Right renal pelvis (tissue), 4 donors: ENCODE measurements at regions not wholly inside any gene's neighbourhood (a gene's known extent, or its start where the extent isn't known, plus 50 kb on each side); places are given as distances from the start of the nearest gene placed in this dataset.

ENCODE experiments used
- DNase-seq, 4 donors: peaks; one replicate each; pipeline ENCODE4 v3.0.0-alpha.2; 2013; ENCODE audit warnings: low read depth in 4 of 4, low spot score in 3 of 4, missing footprints in 1 of 4

DNA sequence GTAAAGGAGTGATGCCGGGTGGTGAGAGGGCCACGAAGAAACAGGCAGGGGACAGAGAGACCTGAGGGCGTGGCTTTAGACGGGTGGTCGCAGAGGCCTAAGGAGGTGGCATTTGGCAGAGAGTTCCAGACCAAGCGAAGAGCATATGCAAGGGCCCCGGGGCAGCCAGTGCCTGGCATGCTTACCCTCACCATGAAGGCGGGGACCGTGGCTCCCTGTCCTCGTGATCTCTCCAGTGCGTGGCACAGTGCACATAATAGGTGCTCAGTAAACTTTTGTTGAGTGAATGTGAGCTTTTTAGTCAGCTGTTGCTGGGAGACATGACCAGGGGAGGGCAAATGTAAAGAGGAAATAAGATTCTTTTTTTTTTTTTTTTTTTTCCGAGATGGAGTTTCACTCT is 245.6 kb upstream of the GSE1 start:
- DNase-seq, result no peak

DNA sequence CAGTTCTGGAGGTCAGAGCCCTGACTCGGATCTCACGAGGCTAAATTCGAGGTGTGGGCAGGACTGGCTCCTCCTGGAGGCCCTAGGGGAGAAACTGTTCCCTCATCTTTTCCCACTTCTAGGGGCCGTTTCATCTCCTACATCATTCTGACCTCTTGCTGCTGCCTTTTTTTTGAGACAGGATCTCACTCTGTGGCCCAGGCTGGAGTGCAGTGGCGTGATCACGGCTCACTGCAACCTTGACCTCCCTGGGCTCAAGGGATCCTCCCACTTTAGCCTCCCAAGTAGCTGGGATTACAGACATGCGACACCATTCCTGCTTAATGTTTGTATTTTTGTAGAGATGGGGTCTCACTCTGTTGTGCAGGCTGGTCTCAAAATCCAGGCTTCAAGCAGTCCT is 244.1 kb upstream of the GSE1 start:
- DNase-seq, result no peak

DNA sequence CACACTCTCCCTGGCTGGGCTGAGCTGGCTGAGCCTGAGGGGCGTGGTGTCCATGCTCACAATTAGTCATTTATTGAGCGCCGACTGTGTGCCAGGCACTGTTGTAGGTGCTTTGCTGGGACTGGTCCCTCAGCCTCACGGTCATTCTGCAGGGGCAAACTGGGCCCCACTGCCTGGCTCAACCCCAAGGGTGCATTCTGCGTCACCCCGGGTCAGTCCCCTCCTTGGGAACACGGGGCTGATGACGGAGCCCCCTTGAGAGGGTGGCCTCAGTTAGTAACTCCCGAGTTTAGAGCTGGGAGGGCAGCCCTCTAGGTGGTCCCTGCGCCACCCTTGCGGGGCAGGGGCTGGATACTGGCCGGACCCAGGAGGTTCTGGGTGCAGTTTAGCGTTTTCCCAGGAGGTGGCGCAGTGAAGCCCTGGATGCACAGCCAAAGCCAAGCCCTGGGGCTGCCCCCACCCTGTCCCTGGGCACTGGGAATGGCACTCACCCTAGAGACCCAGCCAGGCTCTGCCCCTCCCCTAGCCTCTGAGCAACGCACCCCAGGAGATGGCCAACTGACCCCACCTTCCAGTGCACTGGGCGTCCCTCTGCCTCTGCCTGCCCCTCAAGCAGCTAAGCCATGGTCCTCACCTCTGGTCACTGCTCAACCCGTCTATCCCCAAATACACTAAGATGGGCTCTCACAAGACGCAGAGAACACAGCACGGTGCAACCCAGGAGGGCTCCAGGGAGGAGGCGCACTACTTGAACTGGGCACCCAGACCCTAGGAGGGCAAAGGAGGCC is 243.2 kb upstream of the GSE1 start:
- DNase-seq, result no peak

DNA sequence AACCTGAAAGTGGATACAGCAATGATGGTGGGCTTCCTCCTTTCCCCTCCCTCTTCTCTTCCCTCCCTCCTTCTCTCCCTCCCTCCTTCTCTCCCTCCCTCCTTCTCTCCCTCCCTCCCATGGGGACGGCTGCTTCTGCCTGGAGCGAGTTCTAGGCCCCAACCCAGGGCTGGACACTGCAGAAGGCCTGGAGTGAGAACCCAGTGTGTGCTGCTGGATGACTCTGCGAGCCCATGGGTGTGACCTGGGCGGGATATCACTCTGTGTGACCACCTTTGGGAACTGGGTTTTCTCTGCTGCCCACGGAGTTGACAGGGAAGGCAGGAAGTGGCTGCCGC is 242.6 kb upstream of the GSE1 start:
- DNase-seq, result no peak

DNA sequence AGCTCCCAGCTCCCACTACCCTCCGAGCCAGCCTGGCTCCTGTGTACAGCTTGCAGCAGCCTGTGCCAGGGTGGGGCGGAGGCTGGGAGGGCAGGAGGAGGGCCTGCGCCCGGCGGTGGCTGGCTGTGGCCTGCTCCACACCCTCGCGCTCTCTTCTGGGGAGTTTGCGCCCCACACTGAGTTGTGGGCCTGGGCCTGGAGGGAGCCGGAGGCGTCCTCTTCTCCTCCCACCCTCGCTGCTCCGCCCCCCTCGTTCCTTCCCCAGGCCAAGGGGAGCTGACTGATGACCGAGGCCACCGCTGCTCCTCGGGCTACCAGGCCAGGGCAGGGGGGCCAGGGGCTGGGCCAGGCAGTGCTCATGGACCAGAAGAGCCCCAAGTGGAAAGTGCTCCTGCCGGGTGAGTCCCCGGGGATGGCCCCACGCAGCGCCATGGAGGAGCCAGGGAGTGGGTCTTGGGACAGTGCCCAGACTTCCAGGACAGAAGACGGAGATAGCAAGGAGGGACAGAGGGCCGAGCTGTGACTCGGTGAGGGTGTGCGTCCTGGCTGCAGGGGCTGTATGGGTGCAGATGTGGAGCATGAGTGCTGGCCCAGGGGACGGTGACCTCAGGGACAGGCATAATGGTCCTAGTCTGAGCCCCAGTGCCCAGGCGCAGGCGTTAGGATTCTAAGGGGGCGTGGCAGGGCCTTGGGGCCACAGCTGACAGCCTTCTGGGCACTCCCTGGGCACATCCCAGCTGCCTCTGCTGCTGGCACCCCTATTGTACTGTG is 242.1 kb upstream of the GSE1 start:
- DNase-seq, result no peak

DNA sequence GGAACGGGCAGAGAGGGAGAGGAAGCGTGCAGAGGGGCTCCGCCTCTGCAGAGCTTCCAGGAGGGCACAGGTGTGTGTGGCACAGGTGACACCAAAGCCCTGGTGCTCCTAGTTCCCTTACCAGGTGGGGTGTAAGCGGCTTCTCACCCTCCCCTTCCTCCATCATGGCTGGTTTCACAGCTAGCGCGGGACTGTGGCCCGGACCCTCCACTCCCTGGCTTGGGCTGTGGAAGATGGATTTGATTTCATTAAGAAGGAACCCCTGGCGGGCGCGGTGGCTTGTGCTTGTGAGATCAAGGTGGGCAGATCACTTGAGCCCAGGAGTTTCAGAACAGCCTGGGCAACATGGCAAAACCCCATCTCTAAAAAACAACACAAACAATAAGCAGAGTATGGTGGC is 241.2 kb upstream of the GSE1 start:
- no peak for DNase-seq

DNA sequence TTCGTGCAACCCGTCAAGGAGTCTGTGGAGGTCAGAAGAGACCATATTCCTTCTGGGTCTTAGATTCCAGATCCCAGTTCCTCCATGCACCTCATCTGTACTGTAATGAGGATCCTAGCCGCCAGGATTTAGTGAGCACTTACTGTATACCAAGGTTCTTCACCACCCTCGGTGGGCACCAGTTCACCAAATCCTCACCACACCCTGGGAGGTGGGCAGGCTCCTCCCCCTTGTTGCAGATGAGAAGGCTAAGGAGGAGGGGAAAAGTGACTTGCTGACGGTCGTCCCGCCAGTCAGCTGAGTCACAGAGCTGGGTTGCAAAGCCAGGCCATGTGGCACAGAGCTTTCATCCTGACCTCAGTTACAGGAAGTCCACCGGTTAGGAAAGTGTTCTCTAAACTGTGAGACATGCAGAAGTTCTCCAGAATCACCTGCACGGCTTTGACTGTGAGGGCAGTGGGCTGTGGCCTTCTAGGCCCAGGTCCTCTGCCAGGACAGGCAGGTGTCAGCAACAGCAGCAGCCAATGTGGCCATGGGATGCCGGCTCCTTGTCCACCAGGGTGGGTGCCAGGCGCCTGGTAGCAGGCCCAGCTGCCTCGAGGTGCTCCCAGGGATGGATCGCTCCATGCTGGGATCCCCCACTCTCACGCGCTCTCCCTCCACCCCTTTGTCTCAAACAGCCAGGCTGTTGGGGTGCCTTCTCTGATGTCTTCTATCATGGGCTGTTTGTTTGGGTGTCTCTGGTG is 240.3 kb upstream of the GSE1 start:
- no peak for DNase-seq

DNA sequence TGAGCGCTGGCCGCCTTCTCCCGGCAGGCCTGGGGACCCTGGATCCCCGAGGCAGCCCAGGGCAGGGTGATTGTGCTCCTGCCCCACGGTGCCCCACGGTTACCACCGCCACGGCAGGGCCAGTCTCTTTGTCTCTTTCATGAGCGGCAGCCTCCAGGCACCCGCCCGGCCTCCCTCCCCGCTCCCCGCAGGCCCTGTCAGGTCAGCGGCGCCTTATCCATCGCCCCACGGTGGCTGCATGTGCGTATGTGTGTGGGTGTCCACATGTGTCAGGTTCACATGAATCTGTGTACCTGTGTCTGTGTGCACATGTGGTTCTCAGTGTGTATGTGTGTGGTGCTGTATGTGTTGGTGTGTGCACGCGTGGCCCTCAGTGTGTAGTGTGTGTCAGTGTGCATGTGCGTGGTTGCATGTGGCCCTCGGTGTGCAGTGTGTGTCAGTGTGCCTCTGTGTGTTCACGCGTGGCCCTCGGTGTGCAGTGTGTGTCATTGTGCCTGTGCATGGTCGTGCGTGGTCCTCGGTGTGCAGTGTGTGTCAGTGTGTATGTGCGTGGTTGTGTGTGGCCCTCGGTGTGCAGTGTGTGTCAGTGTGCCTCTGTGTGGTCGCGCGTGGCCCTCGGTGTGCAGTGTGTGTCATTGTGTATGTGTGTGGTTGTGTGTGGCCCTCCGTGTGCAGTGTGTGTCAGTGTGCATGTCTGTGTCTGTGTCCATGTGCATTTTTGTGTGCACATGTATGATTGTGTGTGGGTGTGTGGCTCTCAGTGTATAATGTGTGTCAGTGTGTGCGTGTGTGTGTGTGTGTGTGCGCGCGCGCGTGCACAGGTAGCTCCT is 239.2 kb upstream of the GSE1 start:
- DNase-seq, result no peak

DNA sequence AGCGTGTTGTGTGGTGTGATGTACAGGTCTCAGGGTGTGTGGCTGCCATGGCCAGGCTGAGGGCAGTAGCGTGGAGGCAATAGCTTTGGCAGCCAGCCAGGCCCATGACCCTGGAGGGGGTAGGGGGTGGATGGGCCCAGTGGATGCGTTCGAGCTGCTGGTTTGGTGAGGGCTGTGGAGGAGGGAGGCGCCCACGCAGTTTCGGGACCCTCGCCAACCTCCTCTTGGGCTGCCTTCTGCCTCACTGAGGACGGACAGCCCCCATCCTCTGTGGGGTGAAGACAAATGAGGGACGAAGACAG is 238.6 kb upstream of the GSE1 start:
- no peak for DNase-seq

DNA sequence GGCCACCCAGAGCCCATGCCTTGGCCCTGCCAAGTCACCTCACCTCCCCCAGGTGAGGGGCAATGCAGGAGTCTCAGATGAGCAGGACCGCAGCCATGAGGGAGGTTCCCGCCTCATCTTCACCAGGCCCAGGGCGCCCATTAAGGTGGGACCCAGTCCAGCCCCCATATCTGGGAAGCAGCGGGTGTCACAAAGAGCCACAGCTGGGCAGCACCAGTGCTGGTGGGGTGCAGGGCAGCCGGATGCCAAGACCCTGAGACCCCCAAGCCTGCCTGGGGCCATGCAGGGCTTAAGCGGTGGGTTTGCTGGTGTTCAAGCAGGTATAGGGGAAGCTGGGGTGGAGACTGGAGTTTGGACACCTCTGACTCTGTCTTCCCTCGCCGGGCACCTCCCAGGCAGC is 237.8 kb upstream of the GSE1 start:
- no peak for DNase-seq

DNA sequence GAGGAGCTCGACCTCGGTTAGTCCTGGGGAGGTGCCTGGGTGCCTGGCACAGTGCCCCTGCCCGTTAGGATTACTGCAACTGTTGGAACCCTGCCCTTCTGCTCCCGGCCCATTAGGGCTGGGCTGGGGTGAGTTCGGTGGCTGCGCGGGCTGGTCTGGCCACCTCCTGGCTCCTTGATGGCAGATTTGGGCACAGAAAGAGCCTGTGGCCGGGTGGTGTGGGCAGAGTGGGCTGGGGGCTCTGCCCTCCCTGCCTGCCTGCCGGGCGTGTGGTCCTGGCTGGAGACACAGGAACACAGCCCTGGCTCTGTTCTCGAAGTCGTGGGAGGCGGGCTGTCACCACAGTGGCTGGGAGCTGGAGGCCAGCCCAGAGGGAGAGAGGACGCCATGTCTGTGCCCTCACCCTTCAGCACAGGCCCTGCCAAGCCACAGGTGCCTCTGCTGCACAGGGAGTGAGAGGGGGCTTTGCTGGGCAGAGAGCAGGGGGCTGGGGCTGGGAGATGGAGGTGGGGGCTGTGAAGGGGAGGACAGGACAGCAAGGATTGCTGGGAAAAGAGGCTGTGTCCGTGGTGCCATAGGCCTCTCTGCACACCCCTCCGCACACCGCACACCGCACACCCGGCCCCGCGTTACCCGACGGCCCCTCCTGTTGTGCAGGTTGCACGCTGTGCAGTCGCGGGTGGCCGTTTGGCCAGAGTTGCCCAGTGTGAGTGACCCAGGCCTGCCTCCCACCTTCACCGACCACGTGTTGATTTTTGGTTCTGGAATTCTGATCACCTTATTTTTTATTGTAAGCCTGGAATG is 236.6 kb upstream of the GSE1 start:
- DNase-seq, result no peak

DNA sequence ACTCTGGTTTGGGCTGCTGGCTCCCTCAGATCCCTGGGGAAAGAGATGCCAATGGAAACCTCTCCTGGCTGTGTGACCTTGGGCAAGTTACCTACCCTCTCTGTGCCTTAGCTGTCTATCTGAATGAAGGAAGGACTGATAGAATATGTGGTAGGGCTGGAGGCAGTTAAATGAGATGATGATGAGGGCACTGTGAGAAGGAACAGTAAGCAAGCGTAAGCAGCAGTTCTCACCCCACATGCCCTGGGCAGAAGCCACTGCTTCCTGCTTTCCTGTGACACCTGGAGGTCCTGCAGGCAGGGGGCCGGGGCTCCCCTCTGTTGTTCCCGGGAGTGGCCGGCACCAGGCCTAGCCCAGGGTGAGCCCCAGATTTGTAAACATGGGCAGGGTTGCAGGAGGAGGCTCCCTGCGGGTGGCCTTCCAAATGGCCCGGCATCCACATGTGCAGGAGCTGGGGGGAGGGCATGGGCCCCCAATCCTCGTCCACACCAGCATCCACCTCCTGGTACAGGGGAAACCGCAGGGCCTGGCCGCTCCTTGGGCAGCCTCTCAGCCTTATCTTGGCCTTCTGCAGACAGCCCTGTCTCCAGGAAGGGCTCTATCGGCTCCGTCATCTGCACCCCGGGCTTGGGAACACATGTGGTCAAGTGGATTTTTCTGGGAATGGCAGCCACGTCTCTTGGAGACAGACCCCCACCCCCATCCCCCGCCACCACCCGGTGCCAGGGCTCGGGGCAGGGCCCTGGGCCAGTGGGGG is 235.6 kb upstream of the GSE1 start:
- DNase-seq, result no peak

DNA sequence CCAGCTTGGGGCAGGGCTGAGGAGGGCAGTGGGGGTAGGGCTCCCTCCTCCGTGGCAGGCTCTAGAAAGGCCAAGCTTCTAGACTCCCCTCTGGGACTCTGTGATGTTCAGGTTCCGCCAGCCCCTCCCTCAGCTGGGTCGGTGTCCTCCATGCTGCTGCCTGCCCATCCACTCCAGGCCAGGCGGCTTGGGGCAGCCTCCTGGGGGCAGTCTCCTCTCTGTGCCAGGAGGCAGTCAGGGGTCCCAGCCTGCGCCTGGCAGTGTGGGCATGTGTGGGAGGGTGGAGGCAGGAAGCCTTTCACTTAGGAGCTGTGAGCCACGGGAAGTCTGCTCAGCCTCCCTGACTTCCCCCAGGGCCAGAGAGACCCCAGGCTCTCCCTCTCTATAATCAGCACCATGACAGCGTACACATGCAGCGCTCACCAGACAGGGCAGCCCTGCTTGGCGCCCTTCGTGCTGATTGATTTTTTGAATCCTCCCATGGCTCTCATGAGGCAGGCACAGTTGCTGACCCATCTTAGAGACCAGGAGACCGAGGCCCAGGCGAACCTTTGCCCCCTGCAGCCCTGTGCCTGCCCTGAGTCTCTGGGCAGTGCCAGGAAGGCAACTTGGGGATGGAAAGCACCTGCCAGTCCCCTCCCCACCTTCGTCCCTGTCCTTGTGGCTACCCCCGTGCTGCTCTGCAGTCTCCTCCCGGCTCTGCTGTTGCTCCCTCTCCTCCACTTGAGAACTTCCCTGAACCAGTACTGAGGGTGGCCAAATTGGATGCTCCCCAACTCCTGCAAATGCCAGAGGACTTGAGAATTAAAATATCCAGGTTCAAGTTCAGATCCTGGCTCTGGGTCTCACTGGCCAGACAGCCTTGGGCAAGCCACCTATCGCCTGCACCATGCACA is 234.7 kb upstream of the GSE1 start:
- DNase-seq, result no peak

DNA sequence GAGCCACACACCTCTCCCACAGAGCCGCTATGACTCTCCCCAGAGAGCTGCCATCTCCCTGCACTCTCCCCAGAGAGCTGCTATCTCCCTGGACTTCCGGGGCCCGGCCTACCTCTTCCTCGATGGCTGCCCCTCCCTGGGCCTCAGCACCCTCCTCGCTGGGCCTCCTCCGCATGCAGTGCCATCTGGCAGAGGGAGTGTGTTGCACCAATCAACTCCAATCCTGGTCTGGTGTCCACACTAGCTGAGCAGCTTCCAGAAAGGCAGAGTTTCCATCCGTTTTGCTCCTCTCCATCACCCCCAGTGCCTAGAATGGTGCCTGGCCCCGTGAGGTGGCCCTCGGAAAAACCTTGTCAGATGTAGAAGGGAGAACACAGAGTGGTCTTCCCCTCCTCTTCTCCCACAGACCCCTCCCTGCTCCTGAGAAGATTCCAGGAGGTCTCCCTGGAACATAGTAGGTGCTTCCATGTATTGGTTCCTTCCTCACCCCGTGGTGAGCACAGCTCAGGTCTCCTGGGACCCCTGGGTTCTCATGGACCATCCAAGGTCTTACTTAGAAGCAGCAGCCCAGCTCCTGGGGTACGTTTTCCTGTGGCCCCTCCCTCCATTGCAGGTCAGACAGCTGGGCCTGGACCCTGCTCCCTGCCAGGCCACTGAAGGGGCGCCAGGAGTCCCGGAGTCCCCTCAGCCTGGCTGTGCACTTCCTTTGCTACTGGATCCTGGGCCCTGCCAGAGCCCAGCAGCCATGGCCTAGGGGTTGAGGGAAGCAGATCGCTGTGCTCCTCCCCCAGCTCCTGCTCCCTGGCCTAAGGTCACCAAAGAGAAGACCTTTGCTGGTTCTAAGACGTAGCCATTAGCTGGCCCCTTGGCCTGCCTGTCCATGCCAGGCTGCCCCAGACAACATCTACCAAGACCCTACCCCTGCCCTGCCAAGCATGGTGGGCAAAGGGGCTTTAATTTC is 233.8 kb upstream of the GSE1 start:
- DNase-seq, result no peak

DNA sequence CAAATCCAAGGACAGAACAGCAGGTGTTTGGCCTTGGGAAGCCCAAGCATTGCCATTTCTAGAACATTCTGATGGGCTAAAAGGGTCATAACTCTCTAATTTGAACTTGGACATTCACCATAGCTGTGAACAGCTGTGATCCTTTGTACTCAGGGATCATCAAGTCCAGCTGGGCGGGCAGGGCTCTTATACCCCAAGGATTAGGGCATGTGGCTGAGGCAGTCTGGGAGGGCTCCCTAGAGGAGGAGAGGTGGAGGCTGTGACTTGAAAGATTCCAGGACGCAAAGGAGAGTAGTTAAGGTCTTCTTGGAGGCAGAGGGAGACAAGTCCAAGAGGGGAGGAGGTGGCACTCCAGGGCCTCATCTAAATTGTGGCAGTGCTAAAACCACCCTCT is 233.1 kb upstream of the GSE1 start:
- DNase-seq, result no peak

DNA sequence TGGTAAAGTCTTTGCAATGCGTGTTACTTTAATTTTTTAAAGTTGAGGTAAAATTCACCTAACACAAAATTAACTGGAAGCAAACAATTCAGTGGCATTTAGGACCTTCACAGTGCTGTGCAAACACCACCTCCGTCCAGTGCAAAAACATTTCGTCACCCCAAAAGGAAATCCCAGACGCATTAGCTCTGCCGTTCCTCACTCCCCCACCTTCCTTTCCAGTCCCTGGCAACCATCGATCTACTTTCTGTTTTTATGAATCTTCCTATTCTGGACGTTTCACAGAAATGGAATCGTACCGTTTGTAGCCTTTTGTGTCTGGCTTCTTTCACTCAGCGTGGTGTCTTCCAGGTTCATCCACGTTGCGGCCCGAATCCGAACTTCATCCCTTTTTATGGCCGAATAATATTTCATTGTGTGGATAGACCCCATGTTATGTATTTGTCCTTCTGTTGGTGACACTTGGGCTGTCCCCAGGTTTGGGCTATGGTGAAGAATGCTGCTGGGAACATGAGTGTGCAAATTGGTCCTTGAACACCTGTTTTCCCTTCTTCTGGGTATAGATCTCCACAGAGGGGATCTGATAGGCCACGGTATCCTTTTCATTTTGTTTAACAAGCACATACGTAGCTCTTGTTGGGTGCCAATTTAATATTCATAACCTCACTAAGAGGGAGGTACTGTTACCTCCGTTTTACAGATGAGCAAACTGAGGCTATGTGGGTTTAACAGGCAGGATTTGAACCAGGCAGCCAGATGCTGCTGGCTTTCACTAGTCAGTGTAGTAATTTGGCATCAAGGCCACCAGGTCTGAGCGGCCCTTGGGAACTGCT is 232.0 kb upstream of the GSE1 start:
- no peak for DNase-seq
